Thyroid gland (tissue), 4 donors: ENCODE measurements at regions not wholly inside any gene's neighbourhood (a gene's known extent, or its start where the extent isn't known, plus 50 kb on each side); places are given as distances from the start of the nearest gene placed in this dataset.

ENCODE experiments used
- DNase-seq, 2 donors: peaks; one replicate each; pipeline ENCODE4 v3.0.0-alpha.2; 2019
- H3K27ac ChIP-seq, 3 donors: fragments of 200-600 bp; sonication (generic); 1 replicate in 2 of 3; 2 replicates in 1 of 3; pipeline ENCODE4 v1.5.1; 2016 to 2019; ENCODE audit warnings: mild to moderate bottlenecking in 1 of 3, moderate library complexity in 1 of 3
- H3K27me3 ChIP-seq: fragments of 200-600 bp; sonication (generic); one replicate; pipeline ENCODE4 v1.5.1; 2019
- H3K36me3 ChIP-seq, 2 donors: fragments of 200-600 bp; sonication (generic); one replicate each; pipeline ENCODE4 v1.5.1; 2016 to 2019
- H3K4me1 ChIP-seq, 2 donors: fragments of 200-600 bp; sonication (generic); one replicate each; pipeline ENCODE4 v1.5.1; 2017 to 2019
- H3K4me3 ChIP-seq, 3 donors: fragments of 200-600 bp; sonication (generic); replicated peaks in 1 of 3; 1 replicate in 2 of 3; 2 replicates in 1 of 3; pipeline ENCODE4 v1.5.1; 2016; ENCODE audit warnings: mild to moderate bottlenecking in 1 of 3
- H3K9me3 ChIP-seq: fragments of 200-600 bp; sonication (generic); one replicate; pipeline ENCODE4 v1.5.1; 2017
- POLR2A ChIP-seq, 2 donors: fragments of 450-650 bp; IDR thresholded peaks; one replicate each; pipeline ENCODE4 v1.6.1; 2017; ENCODE audit warnings: antibody characterized with exemption in 2 of 2, mild to moderate bottlenecking in 2 of 2, moderate library complexity in 1 of 2
- WGBS, 2 donors: methylation state at CpG; one replicate each; pipeline ENCODE4 v1.1.5; 2017; 5-methylcytosine and 5-hydroxymethylcytosine counted together
- intact Hi-C: fragments of 100-400 bp; cut with DNase I; formaldehyde crosslinking; loops from one replicate; pipeline ENCODE4 v1.15.1; 2023
- TF ChIP-seq, protein P1 (sequence below), 6 experiments: fragments of 200-600 bp in 3 of 6; fragments of 450-650 bp in 3 of 6; sonication (generic) in 3 of 6; IDR thresholded peaks; one replicate each; pipeline ENCODE4 v1.5.1; 2016 to 2019; ENCODE audit warnings: antibody characterized with exemption in 6 of 6, mild to moderate bottlenecking in 2 of 6, inconsistent platforms in 1 of 6, moderate library complexity in 1 of 6

DNA sequence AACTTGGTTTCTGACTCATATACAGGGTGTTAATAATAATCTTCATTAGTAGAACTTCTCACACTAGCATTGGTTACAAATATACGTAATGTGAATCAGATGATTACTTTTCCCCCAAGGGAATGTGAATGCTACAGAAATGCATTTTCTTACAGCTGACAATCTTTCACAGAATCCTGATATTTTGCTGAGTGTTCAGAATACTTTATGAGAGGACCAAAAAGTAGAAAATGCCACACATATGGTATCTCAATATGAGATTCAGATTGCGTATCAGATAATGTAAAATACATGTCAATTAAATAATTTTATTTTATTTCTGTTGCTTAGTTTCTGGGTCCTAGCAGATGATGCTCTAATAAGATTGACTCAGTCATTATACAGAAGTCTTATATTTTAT, 979.9 kb upstream of the GBE1 start:
- no peak overlapping the region for H3K4me3 ChIP-seq
- WGBS, 2 donors, result 89 to 91% methylated on average over 2 of the region's 2 CpGs
- peaks cover 0 to 2% of the 10 kb centered on the region in 2 donors for H3K4me1 ChIP-seq
- no peak for DNase-seq
- no peaks in the 10 kb centered on the region for H3K36me3 ChIP-seq
- no peaks in the 10 kb centered on the region for H3K9me3 ChIP-seq
- TF ChIP-seq, protein P1, sequence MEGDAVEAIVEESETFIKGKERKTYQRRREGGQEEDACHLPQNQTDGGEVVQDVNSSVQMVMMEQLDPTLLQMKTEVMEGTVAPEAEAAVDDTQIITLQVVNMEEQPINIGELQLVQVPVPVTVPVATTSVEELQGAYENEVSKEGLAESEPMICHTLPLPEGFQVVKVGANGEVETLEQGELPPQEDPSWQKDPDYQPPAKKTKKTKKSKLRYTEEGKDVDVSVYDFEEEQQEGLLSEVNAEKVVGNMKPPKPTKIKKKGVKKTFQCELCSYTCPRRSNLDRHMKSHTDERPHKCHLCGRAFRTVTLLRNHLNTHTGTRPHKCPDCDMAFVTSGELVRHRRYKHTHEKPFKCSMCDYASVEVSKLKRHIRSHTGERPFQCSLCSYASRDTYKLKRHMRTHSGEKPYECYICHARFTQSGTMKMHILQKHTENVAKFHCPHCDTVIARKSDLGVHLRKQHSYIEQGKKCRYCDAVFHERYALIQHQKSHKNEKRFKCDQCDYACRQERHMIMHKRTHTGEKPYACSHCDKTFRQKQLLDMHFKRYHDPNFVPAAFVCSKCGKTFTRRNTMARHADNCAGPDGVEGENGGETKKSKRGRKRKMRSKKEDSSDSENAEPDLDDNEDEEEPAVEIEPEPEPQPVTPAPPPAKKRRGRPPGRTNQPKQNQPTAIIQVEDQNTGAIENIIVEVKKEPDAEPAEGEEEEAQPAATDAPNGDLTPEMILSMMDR (IDR thresholded peaks at IDR 0.05), result no peak
- no peak for TF ChIP-seq POLR2A (IDR thresholded peaks at IDR 0.05)
- H3K27me3 ChIP-seq, result no peaks in the 10 kb centered on the region
- no peak overlapping the region for H3K27ac ChIP-seq
- intact Hi-C loops, result no loop called here

DNA sequence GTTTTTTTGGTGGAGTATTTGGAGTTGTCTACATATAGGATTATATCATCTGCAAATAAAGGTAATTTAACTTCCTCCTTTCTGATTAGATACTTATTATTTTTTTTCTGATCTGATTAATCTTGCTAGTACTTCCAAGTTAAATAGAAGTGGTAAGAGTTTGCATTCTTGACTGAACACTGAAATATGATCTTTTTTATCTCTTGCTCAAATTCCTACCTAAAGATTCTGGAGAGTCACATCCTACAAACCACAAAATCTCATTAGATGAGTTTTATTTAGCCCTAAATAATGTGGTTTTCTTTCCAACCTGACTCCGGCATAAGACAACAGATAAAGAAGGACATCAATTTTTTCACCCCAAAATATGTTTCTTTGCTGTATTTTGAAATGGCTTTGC, 977.9 kb upstream of the GBE1 start:
- 80 to 91% methylated on average over 1 of the region's 1 CpG for WGBS, 2 donors
- intact Hi-C loops, result no loop called here

DNA sequence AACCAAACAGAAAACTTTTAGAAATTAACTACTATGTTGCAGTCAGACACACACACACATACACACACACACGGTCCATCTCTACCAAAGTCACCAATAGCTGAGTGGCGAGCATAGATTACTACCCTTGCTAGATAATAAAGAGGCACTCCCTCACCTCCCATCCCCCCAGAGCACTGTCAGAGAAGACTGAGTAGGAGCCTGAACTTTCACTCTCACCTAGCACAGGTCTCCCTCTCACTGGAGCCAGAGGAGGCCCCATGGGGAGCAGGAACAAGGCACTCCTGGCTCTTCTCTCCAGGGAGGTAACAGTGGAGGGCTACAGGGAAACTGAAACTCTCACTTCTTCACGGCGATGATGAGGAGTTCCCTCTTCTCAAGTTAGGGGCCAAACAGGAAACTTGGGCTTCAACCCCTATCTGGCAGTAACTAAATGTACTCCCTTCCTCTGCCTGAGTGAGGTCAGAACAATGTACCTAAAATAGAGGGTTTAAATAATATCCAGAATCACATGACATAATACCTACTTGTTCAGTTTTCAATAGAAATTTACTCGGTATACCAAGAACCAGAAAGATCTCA, 975.3 kb upstream of the GBE1 start:
- H3K4me3 ChIP-seq, result no peak overlapping the region
- H3K9me3 ChIP-seq, result no peaks in the 10 kb centered on the region
- DNase-seq, result peak in 1 of 2 donors; percentile 2
- H3K4me1 ChIP-seq, result peaks cover 0 to 2% of the 10 kb centered on the region in 2 donors
- WGBS, 2 donors, result 66% methylated on average over 5 of the region's 5 CpGs
- TF ChIP-seq, protein P1 (IDR thresholded peaks at IDR 0.05), result no peak
- no peak for TF ChIP-seq POLR2A (IDR thresholded peaks at IDR 0.05)
- intact Hi-C loops, result no loop called here
- no peak overlapping the region for H3K27ac ChIP-seq
- no peaks in the 10 kb centered on the region for H3K27me3 ChIP-seq
- no peaks in the 10 kb centered on the region for H3K36me3 ChIP-seq

More for the DNA sequence above, 977.9 kb upstream of the GBE1 start:
- H3K4me1 ChIP-seq, result peaks cover 0 to 2% of the 10 kb centered on the region in 2 donors
- no peak overlapping the region for H3K27ac ChIP-seq
- TF ChIP-seq, protein P1 (IDR thresholded peaks at IDR 0.05), result no peak
- no peak for TF ChIP-seq POLR2A (IDR thresholded peaks at IDR 0.05)
- H3K4me3 ChIP-seq, result no peak overlapping the region
- H3K36me3 ChIP-seq, result no peaks in the 10 kb centered on the region
- no peaks in the 10 kb centered on the region for H3K27me3 ChIP-seq
- no peaks in the 10 kb centered on the region for H3K9me3 ChIP-seq
- no peak for DNase-seq

DNA sequence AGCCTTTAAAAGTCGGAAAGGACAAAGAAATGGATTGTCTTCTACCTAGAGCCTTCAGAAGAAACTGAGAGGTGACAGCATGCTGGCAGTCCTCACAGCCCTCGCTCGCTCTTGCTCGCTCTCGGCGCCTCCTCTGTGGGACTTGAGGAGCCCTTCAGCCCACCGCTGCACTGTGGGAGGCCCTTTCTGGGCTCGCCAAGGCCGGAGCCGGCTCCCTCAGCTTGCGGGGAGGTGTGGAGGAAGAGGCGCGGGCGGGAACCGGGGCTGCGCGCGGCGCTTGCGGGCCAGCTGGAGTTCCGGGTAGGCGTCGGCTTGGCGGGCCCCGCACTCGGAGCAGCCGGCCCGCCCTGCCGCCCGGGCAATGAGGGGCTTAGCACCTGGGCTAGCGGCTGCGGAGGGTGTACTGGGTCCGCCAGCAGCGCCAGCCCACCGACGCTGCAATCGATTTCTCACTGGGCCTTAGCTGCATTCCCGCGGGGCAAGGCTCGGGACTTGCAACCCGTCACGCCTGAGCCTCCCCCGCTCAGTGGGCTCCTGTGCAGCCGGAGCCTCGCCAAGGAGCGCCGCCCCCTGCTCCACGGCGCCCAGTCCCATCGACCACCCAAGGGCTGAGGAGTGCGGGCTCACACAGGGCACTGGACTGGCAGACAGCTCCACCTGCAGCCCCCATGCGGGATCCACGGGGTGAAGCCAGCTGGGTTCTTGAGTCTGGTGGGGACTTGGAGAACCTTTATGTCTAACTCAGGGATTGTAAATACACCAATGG, 953.8 kb upstream of the GBE1 start:
- 83 to 92% methylated on average over 36 to 43 of the region's 53 CpGs for WGBS, 2 donors
- intact Hi-C loops, result no loop called here
- no peak overlapping the region for H3K27ac ChIP-seq
- DNase-seq, result no peak
- no peak for TF ChIP-seq POLR2A (IDR thresholded peaks at IDR 0.05)
- TF ChIP-seq, protein P1 (IDR thresholded peaks at IDR 0.05), result no peak
- no peaks in the 10 kb centered on the region for H3K36me3 ChIP-seq
- H3K9me3 ChIP-seq, result no peaks in the 10 kb centered on the region
- H3K4me1 ChIP-seq, result no peaks in the 10 kb centered on the region
- no peak overlapping the region for H3K4me3 ChIP-seq
- H3K27me3 ChIP-seq, result no peaks in the 10 kb centered on the region

DNA sequence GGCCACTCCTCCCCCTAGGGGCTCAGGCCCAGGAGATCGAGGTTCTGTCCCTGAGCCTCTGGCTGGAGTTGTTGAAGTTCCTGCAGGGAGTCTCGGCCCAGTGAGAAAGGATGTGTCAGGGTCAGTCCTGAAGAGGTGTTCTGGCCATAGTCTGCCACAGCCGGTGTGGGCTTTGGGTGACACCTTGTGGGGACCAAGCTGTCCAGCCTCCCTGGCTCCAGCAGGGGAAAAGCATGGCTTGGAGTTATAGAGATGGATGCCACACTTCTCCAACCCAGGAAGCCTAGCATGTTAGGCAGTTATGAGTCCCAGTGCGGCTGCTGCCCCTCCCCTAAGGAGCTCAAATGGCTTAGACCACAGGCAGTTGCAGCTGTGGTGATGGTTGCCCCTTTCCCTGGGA, 945.6 kb upstream of the GBE1 start:
- TF ChIP-seq, protein P1 (IDR thresholded peaks at IDR 0.05), result no peak
- TF ChIP-seq POLR2A (IDR thresholded peaks at IDR 0.05), result no peak
- Histone ChIP-seq H3K27me3 (no peaks in the 10 kb centered on the region), H3K4me1 (no peaks in the 10 kb centered on the region), H3K4me3 (no peak overlapping the region), H3K36me3 (no peaks in the 10 kb centered on the region), H3K9me3 (no peaks in the 10 kb centered on the region), H3K27ac (no peak overlapping the region)
- no peak for DNase-seq
- 70 to 79% methylated on average over 4 of the region's 4 CpGs for WGBS, 2 donors
- intact Hi-C loops, result no loop called here
